GM21576 (cell line): ENCODE measurements at regions not wholly inside any gene's neighbourhood (a gene's known extent, or its start where the extent isn't known, plus 50 kb on each side); places are given as distances from the start of the nearest gene placed in this dataset.

Experiments
- ATAC-seq: cut with Tn5 transposase; IDR thresholded peaks from one replicate; pipeline ENCODE4 v1.9.1; 2021; ENCODE audit warnings: mild to moderate bottlenecking, moderate library complexity; ENCODE audit not compliant: unreplicated experiment

GRCh38 chr7:116145245-116145852 lies 65.0 kb upstream of the TES start:
- peak; percentile 69 for ATAC-seq

- no peak for ATAC-seq
These were observed 62.2 kb upstream of the TES start for GRCh38 chr7:116148108-116148507.

GRCh38 chr7:116148626-116149025 lies 61.7 kb upstream of the TES start:
- ATAC-seq = no peak

- peak; percentile 94 for ATAC-seq
These were observed 59.8 kb upstream of the TES start for GRCh38 chr7:116150588-116150987.

GRCh38 chr7:116152276-116152675 lies 58.1 kb upstream of the TES start:
- no peak for ATAC-seq

- ATAC-seq = no peak
These were observed 57.3 kb upstream of the TES start for GRCh38 chr7:116153050-116153449.

GRCh38 chr7:116159711-116160110 lies 50.6 kb upstream of the TES start:
- peak; percentile 34 for ATAC-seq
